HFF-Myc (cell line): ENCODE measurements at regions not wholly inside any gene's neighbourhood (a gene's known extent, or its start where the extent isn't known, plus 50 kb on each side); places are given as distances from the start of the nearest gene placed in this dataset.

Experiments used
- DNase-seq: peaks from one replicate; pipeline ENCODE4 v3.0.0-alpha.2; 2011; ENCODE audit warnings: low read depth; ENCODE audit errors: extremely low read depth
- H3K4me3 ChIP-seq: replicated peaks from 2 replicates; pipeline ENCODE4 v1.5.1; 2011; ENCODE audit warnings: low read depth, mild to moderate bottlenecking, control low read depth, low read length
- TF ChIP-seq, protein P1 (sequence below): IDR thresholded peaks from 2 replicates; pipeline ENCODE4 v1.5.1; 2012; ENCODE audit warnings: mild to moderate bottlenecking, low read depth, low read length, control low read depth; ENCODE audit errors: missing control alignments

DNA sequence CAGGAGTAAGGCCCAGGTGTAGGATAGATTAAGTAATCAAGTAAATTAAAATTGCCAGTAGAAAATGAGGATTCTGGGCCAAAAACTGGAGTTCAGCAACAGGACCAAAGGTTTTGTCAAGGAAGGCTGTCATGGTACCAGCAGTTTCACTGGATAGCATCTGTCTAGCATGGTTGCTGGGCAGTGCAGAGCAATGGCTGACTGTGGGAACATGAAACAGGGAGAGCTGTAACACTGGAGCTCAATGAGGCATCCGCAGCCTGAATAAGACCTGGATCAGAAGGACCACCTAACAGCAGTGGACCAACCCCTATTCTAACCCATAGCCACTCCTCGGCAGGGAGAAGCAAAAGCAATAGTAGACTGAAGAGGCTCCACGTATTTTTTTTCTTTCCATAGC lies 132.4 kb downstream of the ATOH1 start:
- no peak for DNase-seq
- H3K4me3 ChIP-seq: no peak overlapping the region

DNA sequence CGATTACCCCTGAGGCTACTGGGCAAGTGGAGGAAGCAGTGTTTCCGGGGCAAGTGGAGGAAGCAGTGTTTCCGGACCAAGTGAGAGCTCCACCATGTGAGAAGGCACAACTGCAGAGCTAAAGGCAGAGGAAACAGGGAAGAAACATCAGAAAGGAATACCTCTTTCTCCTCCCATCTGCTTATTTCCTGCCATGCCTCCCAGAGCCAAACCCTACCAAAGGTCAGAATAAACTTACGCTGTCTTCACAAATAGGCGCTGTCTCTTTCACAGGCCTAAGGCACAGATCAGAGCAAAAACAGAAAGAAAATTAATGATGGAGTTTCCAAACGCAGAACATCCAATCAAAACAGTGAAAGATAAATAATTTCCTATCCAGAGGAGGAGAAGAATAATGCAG lies 153.0 kb downstream of the ATOH1 start:
- no peak for DNase-seq
- TF ChIP-seq, protein P1, sequence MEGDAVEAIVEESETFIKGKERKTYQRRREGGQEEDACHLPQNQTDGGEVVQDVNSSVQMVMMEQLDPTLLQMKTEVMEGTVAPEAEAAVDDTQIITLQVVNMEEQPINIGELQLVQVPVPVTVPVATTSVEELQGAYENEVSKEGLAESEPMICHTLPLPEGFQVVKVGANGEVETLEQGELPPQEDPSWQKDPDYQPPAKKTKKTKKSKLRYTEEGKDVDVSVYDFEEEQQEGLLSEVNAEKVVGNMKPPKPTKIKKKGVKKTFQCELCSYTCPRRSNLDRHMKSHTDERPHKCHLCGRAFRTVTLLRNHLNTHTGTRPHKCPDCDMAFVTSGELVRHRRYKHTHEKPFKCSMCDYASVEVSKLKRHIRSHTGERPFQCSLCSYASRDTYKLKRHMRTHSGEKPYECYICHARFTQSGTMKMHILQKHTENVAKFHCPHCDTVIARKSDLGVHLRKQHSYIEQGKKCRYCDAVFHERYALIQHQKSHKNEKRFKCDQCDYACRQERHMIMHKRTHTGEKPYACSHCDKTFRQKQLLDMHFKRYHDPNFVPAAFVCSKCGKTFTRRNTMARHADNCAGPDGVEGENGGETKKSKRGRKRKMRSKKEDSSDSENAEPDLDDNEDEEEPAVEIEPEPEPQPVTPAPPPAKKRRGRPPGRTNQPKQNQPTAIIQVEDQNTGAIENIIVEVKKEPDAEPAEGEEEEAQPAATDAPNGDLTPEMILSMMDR: no peak
- no peak overlapping the region for H3K4me3 ChIP-seq

More for the DNA sequence above, 132.4 kb downstream of the ATOH1 start:
- TF ChIP-seq, protein P1: no peak

DNA sequence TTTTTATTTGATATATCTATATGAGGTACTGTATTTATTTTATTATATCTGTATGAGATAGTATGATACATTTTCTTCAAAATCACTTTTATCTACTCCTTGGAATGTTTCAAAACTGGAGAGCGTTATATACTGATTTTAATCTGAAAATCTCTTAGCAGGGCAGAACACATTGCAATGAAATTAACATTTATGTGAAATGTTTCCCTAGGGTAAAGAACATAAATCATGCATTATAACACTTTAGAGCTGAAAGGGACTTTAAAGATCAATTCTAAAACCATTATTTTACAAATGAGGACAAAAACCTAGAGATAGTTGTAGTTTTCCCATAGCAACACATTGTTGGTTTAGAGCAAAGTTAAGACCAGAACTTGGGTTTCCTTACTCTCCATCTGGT lies 153.7 kb downstream of the ATOH1 start:
- TF ChIP-seq, protein P1: no peak
- no peak overlapping the region for H3K4me3 ChIP-seq
- DNase-seq: no peak

DNA sequence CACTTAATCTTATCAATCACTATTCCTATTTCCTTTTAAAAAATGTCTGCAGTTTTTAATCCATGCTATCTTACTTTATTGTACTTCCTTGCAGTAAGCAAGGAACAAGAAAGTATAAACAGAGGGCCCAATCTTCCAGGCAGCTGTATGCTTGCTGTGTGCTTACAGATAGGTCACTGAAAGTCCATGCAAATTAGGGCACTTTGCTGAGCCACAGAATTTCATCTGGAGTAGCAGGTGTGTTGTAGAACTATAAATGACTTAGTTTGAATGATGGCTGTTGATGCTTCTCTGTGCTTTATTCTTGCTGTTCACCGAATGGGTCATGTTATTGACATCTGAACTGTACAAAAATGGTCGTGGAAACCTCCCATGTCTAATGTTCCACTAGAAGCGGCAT lies 154.6 kb downstream of the ATOH1 start:
- TF ChIP-seq, protein P1: no peak
- no peak overlapping the region for H3K4me3 ChIP-seq
- no peak for DNase-seq

DNA sequence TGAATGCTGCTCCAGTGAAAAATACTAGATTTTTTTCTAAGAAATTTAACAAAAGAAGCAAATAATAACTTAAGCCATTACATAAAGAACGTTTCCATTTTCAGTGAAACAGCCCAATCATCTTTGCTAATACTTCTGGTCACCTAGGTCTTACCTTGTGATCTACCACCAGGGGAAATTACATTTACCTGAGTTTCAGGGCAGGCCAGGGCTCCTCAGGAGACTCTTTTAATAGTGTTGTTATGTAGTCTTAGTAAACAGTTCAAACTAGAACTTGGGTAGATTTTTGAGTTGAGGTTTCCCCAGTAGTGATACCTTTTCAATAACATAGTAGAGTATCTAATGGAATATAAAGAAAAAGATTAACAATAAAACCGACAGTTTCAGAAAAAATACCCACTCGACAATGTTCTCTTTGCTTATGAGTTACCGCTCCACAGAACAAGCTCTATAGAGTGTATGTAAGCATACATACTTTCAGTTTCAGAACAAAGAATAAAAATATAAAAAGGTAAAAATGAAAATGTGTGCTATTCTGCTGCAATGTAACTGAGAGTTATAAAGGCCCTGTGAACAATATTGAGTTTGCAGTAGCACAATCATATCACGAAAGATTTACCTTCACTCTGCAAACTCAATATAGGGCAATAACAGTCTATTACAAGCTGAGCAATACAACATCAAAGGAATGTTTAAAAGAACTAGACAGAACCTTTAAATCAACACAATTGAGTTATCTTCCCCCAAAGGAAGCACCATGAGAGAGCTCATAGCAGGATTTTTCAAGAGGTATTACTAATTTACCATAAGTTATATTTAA lies 165.8 kb downstream of the ATOH1 start:
- DNase-seq: no peak
- no peak overlapping the region for H3K4me3 ChIP-seq
- TF ChIP-seq, protein P1: no peak

DNA sequence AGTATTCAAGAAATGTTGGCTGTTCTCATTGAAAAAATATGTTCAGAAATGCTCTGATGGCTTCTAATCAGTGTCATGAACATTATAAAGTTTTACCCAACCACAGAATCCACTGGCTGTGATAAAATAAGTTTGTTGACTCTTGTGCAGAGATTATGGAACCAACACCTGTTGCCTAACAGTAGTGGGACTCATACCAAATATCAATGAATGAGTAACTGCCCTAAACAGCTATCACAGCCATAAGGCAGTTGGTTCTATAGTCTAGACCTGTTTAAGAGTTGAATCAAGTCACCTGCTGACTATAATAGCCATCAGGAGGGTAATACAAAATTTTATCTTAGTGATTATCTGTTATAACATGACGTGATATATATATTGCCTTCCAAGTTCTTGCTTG lies 168.3 kb downstream of the ATOH1 start:
- DNase-seq: no peak
- H3K4me3 ChIP-seq: no peak overlapping the region

More for the DNA sequence above, 168.3 kb downstream of the ATOH1 start:
- TF ChIP-seq, protein P1: no peak
